HCEC 1CT (cell line): ENCODE measurements at regions not wholly inside any gene's neighbourhood (a gene's known extent, or its start where the extent isn't known, plus 50 kb on each side); places are given as distances from the start of the nearest gene placed in this dataset.

Experiments
- DNase-seq: peaks from one replicate; pipeline ENCODE4 v3.0.0-alpha.2; 2017

DNA sequence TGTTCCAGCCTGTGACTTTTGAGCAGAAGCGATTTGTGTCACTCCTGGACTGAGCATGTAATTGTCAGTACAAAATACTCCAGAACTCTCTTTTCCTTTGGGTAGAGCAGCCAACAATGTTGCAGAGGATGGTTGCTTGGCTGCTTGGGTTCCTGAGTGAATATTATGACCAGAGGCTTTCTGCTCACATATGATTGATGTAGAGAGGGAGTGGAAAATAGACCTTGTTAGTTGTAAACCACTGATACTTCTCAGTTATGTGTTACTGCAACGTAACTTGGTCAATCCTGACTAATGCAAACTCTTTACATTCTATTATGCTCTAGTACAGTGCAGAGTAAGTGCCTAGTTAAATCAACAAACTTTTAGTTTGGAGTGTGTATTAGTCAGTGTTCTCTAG lies 322.6 kb upstream of the KCNH8 start:
- no peak for DNase-seq

DNA sequence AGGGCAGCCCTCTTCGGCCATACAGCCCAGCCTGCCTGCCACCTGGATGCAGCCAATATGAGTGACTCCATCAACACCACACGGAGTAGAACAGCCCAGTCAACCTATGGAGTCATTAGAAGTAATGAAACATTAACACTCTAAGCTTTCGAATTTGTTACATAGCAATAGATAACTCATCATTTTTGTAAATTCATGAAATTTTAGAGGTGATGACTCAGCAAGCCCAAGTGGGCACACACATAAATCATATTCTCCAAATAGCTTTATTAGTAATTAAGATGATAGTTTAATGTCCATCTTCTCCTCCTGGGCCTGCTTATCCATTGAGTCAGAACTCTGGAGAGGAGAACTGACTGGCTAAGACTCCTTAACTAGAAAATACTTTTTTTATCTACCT lies 335.0 kb upstream of the KCNH8 start:
- DNase-seq, result no peak

DNA sequence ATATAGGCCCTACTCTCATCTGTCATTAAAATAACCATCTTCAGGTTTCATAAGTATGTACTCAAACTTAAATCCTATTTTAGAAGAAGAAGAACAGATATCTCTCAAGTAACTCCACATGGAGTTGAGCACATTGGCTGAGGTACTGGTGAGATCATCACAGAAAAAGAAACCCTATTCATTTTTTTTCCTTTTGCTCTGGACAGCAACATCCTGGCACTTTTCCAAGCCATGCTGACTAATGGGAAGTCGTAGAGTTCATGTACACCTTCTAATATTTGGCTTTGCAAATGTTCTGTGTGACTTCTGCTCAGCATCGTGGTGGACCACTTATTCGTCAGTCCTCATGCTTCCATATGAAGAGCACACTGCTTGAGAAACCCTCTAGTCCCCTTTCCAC lies 336.0 kb upstream of the KCNH8 start:
- no peak for DNase-seq

DNA sequence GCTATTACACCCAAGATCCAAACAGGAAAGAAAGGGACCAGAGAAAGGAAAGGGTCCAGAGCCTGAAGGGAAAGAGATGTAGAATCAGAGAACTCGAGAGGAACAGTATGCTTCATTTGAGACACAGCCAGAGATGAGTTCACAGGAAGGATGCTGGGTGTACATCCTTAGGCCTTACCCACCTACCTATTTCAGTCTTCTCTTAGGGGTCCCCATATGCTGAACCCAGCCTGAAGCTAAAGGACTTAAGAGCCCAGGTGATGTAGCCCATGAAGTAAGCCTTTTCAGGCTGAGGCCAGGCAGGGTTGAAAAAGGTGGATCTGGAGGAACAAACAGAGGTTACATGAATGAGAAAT lies 338.0 kb upstream of the KCNH8 start:
- no peak for DNase-seq

DNA sequence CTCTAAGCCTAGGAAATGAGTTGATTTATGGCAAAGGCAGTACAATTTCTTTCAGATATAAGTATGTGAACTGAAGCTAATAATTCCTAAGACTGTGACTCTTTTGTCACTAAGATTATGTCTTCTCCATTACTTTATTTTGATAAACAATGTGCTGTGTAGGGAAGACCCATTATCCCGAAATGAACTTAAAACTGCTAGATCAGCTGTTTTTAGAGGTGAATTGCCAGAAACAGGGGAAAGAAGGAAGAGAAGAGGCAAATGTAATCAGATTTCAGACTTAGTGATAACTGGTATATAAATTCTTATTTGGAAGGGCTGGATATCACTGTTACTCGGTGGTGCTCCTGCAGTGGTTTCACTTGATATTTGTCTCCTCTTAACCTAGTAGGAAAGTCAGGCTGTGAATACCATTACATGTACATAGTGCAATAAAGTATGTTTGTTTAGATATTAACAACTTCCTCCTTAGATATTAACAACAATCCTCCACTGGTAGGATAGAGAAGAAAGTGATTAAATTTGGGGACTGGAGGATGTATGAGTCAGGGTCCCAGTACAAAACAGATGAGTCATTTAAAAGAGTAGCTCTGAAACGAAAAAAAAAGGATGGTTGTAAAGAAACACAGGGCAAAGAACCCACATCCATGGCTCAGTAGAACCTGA lies 338.5 kb upstream of the KCNH8 start:
- no peak for DNase-seq

DNA sequence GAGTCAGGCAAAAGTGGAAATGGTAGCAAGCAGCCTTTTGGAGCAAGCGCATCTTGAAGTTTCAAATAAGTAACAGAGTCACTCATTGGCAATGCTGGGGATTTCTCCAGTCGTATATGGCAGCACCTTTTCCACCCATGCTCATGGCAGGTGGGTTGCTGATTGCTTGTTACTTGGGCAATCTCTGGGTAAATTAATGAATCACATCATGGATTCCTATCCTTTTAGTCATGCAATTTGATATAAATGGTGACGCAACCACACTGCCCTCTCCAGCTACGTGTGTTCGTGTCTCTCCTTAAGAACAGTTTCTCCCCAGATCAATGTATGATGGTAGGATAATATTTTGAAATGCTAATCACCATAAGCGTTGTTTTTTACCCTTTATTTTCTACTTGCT lies 339.9 kb upstream of the KCNH8 start:
- no peak for DNase-seq

DNA sequence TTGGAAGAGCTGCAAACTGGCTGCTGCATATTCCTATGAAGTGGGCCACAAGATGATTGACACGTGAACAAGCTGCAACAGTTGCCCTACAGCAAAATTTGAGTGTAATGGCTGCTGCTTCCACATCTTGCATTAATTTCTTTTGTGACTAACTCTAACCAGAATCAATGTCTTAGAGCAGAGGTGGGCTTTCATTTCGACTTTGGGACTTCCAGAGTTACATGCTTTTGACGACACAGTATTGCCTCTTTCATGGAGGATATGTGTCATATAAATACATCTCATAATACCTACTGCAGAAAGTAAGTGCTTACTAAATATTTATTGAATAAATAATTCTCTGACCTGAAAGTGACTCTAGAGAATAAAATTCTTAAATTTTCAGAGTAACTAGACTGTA lies 340.7 kb upstream of the KCNH8 start:
- DNase-seq, result no peak

DNA sequence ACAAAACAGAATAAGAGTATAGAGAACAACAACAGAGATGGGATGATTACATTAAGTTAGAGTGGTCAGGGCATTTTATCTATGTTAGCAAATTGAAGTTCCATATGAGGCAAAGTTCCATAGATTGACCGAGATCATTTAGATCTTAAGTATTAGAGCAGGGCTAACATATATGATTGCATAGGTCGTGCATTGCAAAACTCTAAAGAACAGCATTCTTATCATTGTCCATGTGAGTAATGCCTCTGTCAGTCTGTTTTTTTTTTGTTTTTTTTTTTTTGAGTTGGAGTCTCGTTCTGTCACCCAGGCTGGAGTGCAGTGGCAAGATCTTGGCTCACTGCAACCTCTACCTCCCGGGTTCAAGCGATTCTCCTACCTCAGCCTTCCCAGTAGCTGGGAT lies 341.7 kb upstream of the KCNH8 start:
- DNase-seq, result no peak

DNA sequence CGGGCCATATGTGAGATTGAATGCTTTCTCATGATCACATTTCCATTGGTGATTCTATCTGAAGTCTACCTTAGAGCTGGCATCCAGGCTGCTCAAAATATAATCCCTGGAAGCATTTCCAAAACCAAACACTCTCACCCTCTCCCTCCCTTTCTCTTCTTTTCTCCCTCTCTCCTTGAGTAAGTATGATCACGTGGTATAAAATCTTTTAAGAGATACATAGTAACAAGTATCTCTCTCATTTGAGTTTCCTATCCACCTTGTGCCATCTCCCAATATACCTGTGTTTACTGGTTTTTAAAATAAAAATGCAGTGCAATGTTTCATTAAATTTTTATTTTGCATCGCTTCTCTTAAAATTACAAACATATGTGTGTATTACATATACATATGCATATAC lies 350.9 kb upstream of the KCNH8 start:
- DNase-seq, result no peak

DNA sequence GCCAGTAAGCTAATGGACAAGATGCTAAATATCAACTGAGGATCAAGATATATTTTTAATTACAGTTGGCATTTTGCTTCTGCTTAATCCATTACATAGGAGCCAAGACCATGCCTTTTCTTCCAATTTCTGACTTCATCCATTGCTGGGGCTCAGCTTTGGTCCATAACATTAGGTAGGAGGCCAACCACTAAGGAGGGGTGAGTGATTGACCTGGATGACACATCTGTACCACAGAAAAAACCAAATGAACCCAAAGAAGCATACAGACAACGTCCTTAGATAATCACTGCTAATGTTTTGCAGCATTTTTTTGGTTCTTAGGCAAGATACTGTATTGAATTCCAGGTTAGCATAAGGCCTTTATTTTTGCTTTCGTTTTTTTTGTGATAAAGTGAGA lies 353.2 kb upstream of the KCNH8 start:
- no peak for DNase-seq

DNA sequence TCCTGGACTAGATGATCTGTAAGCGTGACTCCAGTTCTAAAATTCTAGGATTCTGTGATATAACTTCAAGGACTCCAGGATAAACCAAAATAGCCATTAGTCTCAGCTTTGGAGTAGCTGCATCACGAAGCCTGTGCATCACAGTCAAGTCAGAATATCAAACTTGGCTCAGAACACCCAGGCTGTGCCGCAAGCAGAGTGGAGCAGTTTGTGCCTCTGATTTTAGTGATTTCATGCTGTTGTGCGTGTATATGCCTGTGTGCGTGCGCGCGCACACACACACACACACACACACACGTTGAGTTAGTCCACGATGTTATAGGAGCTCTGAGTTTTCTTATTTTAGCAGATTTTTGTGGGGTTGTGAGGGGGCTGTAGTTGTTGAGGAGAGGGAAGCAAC lies 356.6 kb upstream of the KCNH8 start:
- DNase-seq, result no peak

DNA sequence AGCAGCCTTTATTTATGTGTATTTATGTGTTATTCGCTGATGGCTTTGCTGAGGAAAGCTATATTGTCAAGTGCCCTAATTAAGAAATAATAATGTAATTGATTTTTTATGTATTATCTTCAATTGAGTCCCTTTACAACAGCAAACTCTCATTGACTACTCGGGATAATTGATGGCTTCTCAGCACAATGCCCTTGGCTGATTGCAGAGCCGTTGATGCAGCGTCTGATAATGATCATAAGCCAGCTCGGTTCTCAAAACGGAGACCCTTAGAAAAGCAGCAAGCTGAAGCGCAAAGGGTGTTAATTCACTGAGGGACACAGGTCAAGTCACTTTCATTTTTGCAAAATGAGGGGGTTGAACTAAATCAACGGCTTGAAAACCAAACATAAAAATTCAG lies 357.1 kb upstream of the KCNH8 start:
- DNase-seq, result no peak

DNA sequence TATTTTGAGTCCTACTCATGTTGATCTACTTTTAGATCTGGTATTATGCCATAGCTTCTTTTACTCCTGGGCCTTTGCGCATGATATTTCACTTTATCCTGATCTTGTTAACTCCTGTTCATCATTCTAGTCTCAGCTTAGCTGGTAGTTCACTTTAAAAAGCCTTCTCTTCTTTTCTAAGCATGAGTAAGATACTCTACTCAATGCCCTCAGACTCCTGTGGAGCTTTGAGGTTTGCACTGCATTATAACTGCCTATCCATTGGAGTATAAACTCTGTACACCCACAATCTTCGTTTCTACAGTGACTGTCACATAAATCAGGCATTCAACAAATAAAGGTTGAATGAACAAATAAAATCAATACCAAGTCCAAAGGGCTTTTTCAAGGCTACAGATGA lies 357.9 kb upstream of the KCNH8 start:
- DNase-seq, result no peak

DNA sequence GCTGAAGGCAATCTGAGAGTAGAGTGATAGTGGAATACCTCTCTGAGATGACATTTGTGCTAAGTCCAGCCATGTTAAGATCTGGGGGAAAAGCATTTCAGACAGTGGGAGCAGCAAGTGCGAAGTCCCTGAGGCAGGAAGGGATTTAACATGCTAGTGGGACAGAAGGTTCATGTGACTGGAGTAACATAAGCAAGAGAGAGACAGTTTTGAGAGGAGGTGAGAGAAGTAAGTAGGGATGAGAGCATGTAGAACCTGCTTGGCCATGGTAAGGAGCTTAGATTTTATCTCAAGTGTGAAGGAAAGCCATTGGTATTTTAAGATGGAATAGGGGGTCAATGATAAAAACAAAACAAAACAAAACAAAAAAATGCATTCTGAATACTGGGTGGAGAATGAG lies 358.6 kb upstream of the KCNH8 start:
- no peak for DNase-seq

DNA sequence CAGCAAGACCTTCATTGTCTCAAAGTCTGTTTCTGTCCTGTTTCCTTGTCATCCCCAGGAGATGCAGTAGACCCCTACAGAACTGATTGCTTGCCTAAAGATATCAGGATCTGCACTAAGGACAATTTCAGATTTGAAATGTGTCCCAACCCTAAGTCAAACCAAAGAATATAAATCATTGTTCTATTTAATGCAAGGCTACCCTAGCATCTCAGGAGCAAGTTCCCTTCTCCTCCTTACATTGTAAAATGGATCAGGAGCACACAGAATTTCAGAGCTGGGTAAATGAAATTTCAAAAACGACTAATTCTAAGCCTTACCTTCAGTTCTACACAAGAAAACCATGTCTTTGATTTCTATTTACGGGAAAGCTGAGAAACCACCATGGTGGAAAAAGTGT lies 360.9 kb upstream of the KCNH8 start:
- DNase-seq, result no peak

DNA sequence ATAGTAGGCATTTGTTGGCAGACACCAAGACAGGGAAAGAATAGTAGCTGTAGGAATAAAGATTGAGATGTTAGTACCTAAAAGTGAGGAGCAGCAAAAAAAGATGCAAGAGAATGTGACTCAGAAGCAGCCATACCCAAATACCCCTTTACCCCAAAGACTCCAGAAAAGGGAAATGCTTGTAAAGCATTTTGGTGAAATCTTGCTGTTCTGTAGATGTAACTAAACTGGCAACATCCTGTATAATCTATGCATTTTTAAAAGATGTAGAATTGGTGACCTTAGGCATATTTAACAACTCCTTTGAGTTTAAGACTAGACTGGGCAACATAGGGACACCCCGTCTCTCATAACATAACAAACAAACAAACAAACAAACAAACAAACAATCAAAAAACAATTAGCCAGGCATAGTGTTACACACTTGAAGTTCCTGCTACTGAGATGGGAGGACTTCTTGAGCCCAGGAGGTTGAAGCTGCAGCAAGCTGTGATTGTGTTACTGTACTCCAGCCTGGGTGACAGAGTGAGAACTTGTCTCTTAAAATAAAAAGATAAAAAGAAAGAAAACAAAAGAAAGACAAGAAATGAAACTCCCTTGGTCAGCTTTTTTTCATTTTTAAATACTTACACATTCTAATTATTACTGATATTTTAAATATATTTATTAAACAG lies 361.5 kb upstream of the KCNH8 start:
- DNase-seq, result no peak

DNA sequence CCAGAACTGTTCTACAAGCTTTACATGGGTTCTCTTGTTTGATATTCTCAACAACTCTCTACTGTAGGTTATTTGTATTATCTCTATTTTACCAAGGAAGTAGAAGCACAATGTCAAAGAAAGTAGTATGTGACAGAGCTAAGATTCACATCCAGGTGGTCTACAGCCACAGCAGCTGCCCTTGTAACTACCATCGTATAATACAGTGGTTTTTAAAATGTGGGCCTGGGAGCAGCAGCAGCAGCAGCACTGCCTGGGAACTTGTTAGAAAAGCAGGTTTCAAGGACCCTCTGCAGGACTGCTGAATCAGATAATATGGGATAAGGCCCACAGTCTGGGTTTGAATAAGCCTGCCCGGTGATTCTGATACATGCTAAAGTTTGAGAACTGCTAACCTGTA lies 357.1 kb upstream of the SATB1 start:
- DNase-seq, result no peak

DNA sequence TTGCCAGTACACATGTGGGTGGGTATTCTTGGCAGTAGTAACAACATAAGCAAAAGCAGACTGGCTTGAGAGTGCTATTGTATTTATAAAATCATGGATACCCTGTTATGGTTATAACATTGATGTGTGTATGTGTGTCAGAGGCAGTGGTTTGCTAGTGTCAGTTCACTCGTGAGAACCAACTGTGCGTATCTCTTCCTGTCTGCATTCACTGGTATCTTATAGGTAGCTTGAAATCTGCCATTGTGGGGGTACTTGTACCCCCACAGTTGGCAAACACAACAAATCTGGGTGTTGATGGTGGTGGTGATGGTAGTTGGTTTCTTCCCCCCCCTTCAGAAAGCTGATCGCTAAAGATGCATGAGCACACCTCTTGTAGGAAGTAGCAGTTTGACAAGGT lies 355.8 kb upstream of the SATB1 start:
- no peak for DNase-seq

DNA sequence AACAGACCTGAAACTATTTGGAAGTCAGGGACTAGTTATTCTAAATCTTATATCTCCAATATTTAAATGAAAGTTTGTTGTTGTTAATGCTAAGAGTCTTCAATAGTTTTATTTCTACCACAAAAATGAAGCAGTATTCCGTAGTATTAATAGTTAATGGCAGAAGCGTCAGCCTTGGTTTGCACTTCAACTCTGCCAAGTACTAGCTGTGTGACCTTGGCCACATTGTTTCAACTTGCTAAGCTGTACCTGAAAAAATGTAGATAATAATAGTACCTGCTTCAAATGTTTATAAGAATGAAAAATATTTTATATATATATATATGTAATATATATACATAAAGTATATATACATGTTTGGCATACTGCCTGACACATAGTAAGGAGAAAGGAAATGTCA lies 354.6 kb upstream of the SATB1 start:
- DNase-seq, result no peak

DNA sequence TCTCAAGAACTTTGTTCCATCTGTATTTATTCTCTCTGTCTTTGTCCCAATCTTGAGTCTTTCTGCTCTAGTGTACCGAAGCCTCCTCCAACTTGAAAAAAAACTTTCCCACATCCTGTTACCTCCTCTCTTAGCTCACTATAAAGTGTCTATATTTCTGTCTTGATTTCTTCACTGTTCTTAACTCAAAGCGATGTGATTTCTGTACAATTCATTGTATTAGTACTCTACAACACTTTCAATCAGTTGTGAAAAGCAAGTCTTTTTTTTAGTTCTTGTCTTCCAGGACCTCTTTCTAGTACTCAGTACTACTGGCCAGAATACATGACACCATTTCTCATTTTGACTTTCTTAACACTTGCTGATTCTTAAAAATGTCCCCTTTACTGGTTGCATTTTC lies 353.5 kb upstream of the SATB1 start:
- no peak for DNase-seq

DNA sequence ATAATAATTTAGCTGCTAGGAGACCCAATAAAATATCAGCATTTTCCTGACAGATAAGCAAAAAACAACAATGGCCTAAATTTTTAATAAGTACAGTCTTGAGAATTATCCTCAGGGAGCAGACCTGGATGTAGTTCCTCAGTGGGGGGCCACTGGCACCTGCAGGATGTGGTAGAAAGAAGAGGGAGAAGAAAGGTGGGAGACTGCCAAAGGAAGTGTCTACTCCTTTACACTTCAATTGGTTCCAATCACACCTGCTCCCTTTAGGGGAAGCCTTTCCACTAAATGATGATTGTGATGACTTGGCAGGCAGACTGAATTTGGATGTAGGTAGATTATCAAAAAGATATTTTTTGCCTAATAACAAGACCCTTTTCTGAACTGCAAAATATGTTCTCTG lies 353.0 kb upstream of the SATB1 start:
- DNase-seq, result no peak

DNA sequence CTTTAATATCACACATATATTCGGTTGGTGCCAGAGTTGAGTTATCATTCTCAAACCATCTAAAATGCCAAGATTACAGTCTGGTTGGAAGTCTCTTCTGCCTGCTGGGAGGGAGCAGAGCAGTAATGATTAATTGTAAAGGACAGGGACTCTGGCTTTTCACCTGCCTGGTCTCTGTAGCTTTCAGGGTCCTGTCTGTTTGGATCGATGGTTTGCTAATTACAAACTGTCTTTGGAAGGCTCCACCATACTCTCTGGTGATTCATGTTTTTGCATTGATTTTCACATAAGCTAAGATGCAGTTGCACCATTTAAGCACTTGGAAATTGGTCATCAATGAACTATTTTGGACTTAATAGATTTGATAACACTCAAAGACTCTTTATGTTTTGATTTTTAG lies 350.4 kb upstream of the SATB1 start:
- DNase-seq, result no peak

DNA sequence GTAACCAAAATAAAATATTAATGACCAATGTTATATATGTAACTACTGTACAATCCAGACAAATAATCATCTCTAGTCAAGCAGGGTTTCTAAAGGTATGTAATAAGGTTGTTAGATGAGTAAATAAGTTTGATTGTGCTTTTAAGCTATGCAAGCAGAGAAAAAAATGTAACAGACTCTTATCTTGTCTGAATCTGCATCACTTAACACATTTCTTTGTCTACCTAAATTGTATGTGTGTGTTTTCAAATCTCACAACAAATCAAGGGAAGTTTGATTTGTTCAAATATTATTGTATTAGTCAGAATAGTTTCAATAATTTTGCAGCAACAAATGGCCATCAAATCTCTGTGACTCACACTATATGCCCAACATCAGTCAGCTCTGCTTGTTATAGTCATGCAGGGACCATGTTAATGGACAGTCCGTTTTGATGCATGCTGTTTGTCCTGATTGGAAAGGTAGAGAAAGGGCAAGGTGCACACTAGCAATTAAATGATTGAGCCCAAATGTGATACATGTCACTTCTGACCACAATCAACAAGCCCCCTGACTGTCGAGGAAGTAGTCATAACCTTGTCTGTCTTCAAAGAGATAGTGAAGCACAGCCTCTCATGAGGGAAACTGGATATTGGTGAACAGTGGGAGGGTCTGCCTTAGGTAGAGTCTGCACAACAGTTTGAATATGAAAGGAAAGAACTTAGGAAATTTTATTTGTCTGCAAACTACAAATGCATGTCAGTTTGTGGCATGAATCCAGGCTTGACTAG lies 349.4 kb upstream of the SATB1 start:
- no peak for DNase-seq

DNA sequence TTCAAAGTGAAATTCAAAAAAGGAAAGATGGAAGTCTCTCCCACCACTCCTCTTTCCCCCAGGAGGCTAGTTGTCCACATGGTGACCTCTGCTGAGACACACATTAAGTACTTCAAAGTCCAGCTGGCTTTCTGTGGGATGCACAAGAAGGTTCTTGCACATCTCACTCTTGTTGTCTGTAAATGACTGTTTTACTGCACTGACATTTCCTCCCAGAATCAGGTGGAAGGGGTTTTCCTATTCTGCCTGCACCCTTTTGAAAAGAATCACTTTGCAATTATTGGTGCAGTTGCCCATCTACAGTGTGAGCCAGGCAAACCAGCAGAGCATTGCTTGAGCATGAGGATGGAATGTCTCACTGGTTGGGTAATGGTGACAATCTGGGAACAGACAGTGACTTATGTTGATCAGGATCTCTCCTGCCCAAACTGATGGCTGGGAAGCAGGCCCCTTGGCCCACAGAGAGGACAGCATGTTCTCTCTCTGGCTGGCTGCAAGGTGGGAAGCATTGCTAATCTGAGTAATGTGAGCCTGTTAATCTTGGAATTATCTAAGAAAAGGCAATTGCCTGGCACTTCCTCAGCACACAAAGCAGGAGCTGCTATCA lies 347.7 kb upstream of the SATB1 start:
- no peak for DNase-seq
